Activated T-helper 17 cell treated with anti-CD3 and anti-CD28 coated beads, Interleukin-2, amount 50 U/mL, for 72 hours (primary cell): ENCODE measurements at regions not wholly inside any gene's neighbourhood (a gene's known extent, or its start where the extent isn't known, plus 50 kb on each side); places are given as distances from the start of the nearest gene placed in this dataset.

Source experiments
- ATAC-seq: fragments of 150-1000 bp; cut with Tn5 transposase; replicated peaks from 2 replicates; pipeline ENCODE4 v1.10.0; 2021; ENCODE audit warnings: mild to moderate bottlenecking, moderate library complexity
- H3K27ac Mint-ChIP-seq: one replicate; pipeline ENCODE4 v1.8.0; 2022; ENCODE audit warnings: mixed read lengths
- H3K27me3 Mint-ChIP-seq: one replicate; pipeline ENCODE4 v1.8.0; 2022; ENCODE audit warnings: mixed read lengths
- H3K36me3 Mint-ChIP-seq: one replicate; pipeline ENCODE4 v1.8.0; 2022; ENCODE audit warnings: low read depth, mild to moderate bottlenecking, mixed read lengths
- H3K4me1 Mint-ChIP-seq: one replicate; pipeline ENCODE4 v1.8.0; 2022; ENCODE audit warnings: mixed read lengths
- H3K4me3 Mint-ChIP-seq: one replicate; pipeline ENCODE4 v1.8.0; 2022; ENCODE audit warnings: mild to moderate bottlenecking, mixed read lengths
- H3K9me3 Mint-ChIP-seq: one replicate; pipeline ENCODE4 v1.8.0; 2022; ENCODE audit warnings: mixed read lengths

- H3K4me3 Mint-ChIP-seq: no peak overlapping the region
- H3K9me3 Mint-ChIP-seq: no peaks in the 10 kb centered on the region
- no peaks in the 10 kb centered on the region for H3K4me1 Mint-ChIP-seq
- H3K36me3 Mint-ChIP-seq: no peaks in the 10 kb centered on the region
- no peak for ATAC-seq
- no peak overlapping the region for H3K27ac Mint-ChIP-seq
- H3K27me3 Mint-ChIP-seq: peaks cover 47% of the 10 kb centered on the region
Observed at GRCh38 chr14:103217538-103217937, 94.3 kb downstream of the TNFAIP2 start.

- Mint-ChIP-seq H3K27me3 (peaks cover 44% of the 10 kb centered on the region), H3K4me1 (no peaks in the 10 kb centered on the region), H3K36me3 (no peaks in the 10 kb centered on the region), H3K9me3 (no peaks in the 10 kb centered on the region), H3K4me3 (no peak overlapping the region), H3K27ac (no peak overlapping the region)
- no peak for ATAC-seq
Observed at GRCh38 chr14:103220134-103220981, 97.1 kb downstream of the TNFAIP2 start.

GRCh38 chr14:103220982-103221641, 97.9 kb downstream of the TNFAIP2 start:
- no peaks in the 10 kb centered on the region for H3K36me3 Mint-ChIP-seq
- no peak overlapping the region for H3K4me3 Mint-ChIP-seq
- no peak overlapping the region for H3K27ac Mint-ChIP-seq
- no peaks in the 10 kb centered on the region for H3K9me3 Mint-ChIP-seq
- H3K4me1 Mint-ChIP-seq: no peaks in the 10 kb centered on the region
- H3K27me3 Mint-ChIP-seq: peaks cover 37% of the 10 kb centered on the region
- no peak for ATAC-seq

- Mint-ChIP-seq H3K36me3 (no peaks in the 10 kb centered on the region), H3K4me1 (no peaks in the 10 kb centered on the region), H3K27me3 (peaks cover 39% of the 10 kb centered on the region), H3K27ac (no peak overlapping the region), H3K9me3 (no peaks in the 10 kb centered on the region), H3K4me3 (no peak overlapping the region)
- ATAC-seq: no peak
Observed at GRCh38 chr14:103221781-103222358, 98.6 kb downstream of the TNFAIP2 start.

- H3K27ac Mint-ChIP-seq: no peak overlapping the region
- peaks cover 42% of the 10 kb centered on the region for H3K27me3 Mint-ChIP-seq
- H3K36me3 Mint-ChIP-seq: no peaks in the 10 kb centered on the region
- H3K9me3 Mint-ChIP-seq: no peaks in the 10 kb centered on the region
- no peaks in the 10 kb centered on the region for H3K4me1 Mint-ChIP-seq
- no peak overlapping the region for H3K4me3 Mint-ChIP-seq
- no peak for ATAC-seq
Observed at GRCh38 chr14:103223818-103224352, 100.6 kb downstream of the TNFAIP2 start.

- no peak for ATAC-seq
- Mint-ChIP-seq H3K4me3 (no peak overlapping the region), H3K27ac (no peak overlapping the region), H3K9me3 (no peaks in the 10 kb centered on the region), H3K4me1 (no peaks in the 10 kb centered on the region), H3K36me3 (no peaks in the 10 kb centered on the region), H3K27me3 (peaks cover 35% of the 10 kb centered on the region)
Observed at GRCh38 chr14:103225062-103225461, 101.8 kb downstream of the TNFAIP2 start.

GRCh38 chr14:103225476-103225875, 102.2 kb downstream of the TNFAIP2 start:
- ATAC-seq: no peak
- no peaks in the 10 kb centered on the region for H3K9me3 Mint-ChIP-seq
- H3K27me3 Mint-ChIP-seq: peaks cover 35% of the 10 kb centered on the region
- no peaks in the 10 kb centered on the region for H3K36me3 Mint-ChIP-seq
- H3K27ac Mint-ChIP-seq: no peak overlapping the region
- H3K4me3 Mint-ChIP-seq: no peak overlapping the region
- H3K4me1 Mint-ChIP-seq: no peaks in the 10 kb centered on the region

- H3K9me3 Mint-ChIP-seq: no peaks in the 10 kb centered on the region
- no peak overlapping the region for H3K27ac Mint-ChIP-seq
- ATAC-seq: no peak
- no peak overlapping the region for H3K4me3 Mint-ChIP-seq
- H3K36me3 Mint-ChIP-seq: no peaks in the 10 kb centered on the region
- H3K27me3 Mint-ChIP-seq: peaks cover 26% of the 10 kb centered on the region
- no peaks in the 10 kb centered on the region for H3K4me1 Mint-ChIP-seq
Observed at GRCh38 chr14:103227094-103227768, 104.0 kb downstream of the TNFAIP2 start.

GRCh38 chr14:103228076-103228806, 105.0 kb downstream of the TNFAIP2 start:
- peaks cover 19% of the 10 kb centered on the region for H3K27me3 Mint-ChIP-seq
- no peaks in the 10 kb centered on the region for H3K9me3 Mint-ChIP-seq
- no peaks in the 10 kb centered on the region for H3K36me3 Mint-ChIP-seq
- no peak overlapping the region for H3K4me3 Mint-ChIP-seq
- no peak overlapping the region for H3K27ac Mint-ChIP-seq
- no peaks in the 10 kb centered on the region for H3K4me1 Mint-ChIP-seq
- no peak for ATAC-seq

- no peak for ATAC-seq
- Mint-ChIP-seq H3K27ac (no peak overlapping the region), H3K9me3 (no peaks in the 10 kb centered on the region), H3K4me1 (no peaks in the 10 kb centered on the region), H3K36me3 (no peaks in the 10 kb centered on the region), H3K27me3 (peaks cover 19% of the 10 kb centered on the region), H3K4me3 (no peak overlapping the region)
Observed at GRCh38 chr14:103228866-103229265, 105.2 kb upstream of the EIF5 start.

GRCh38 chr14:103230021-103230420, 104.0 kb upstream of the EIF5 start:
- Mint-ChIP-seq H3K9me3 (no peaks in the 10 kb centered on the region), H3K27ac (no peak overlapping the region), H3K4me3 (no peak overlapping the region), H3K36me3 (no peaks in the 10 kb centered on the region), H3K4me1 (no peaks in the 10 kb centered on the region), H3K27me3 (peaks cover 20% of the 10 kb centered on the region)
- ATAC-seq: no peak

- Mint-ChIP-seq H3K27ac (no peak overlapping the region), H3K4me3 (no peak overlapping the region), H3K4me1 (no peaks in the 10 kb centered on the region), H3K27me3 (peaks cover 22% of the 10 kb centered on the region), H3K9me3 (no peaks in the 10 kb centered on the region), H3K36me3 (no peaks in the 10 kb centered on the region)
- ATAC-seq: no peak
Observed at GRCh38 chr14:103230658-103231334, 103.2 kb upstream of the EIF5 start.

GRCh38 chr14:103231376-103232019, 102.5 kb upstream of the EIF5 start:
- Mint-ChIP-seq H3K27me3 (peaks cover 23% of the 10 kb centered on the region), H3K4me1 (no peaks in the 10 kb centered on the region), H3K27ac (no peak overlapping the region), H3K36me3 (no peaks in the 10 kb centered on the region), H3K9me3 (no peaks in the 10 kb centered on the region), H3K4me3 (no peak overlapping the region)
- no peak for ATAC-seq
